ENCODE measurements at regions not wholly inside any gene's neighbourhood (a gene's known extent, or its start where the extent isn't known, plus 50 kb on each side); places are given as distances from the start of the nearest gene placed in this dataset.
A peak's percentile ranks its signal among the peaks of the same experiment; 100 is the strongest.

GRCh38 chr16:61243954-61244353 lies 792.3 kb downstream of the CDH8 start:
- Histone ChIP-seq H3K36me3 (no peaks in the 10 kb centered on the region), H3K4me3 (no peak overlapping the region), H3K4me1 (no peaks in the 10 kb centered on the region), H3K27ac (no peak overlapping the region), H3K27me3 (no peaks in the 10 kb centered on the region), H3K9me3 (peaks cover 0 to 24% (median 5%) of the 10 kb centered on the region in 4 donors)
- no peak for DNase-seq
- no peak for TF ChIP-seq CTCF (IDR thresholded peaks at IDR 0.05)
- no peak for TF ChIP-seq POLR2AphosphoS5 (IDR thresholded peaks at IDR 0.05)
- TF ChIP-seq POLR2A (IDR thresholded peaks at IDR 0.05), result no peak
- no peak for TF ChIP-seq EP300 (IDR thresholded peaks at IDR 0.05)
- intact Hi-C loops (cut with DNase I; ENCODE audit: low total_unique reads), result no loop called here
- 74 to 87% (median 83%) methylated on average over 4 to 5 of the region's 5 CpGs for WGBS, 5 donors

- no peak for DNase-seq
- TF ChIP-seq EP300 (IDR thresholded peaks at IDR 0.05) (no peak), POLR2A (IDR thresholded peaks at IDR 0.05) (no peak), POLR2AphosphoS5 (IDR thresholded peaks at IDR 0.05) (no peak), CTCF (IDR thresholded peaks at IDR 0.05) (no peak)
- Histone ChIP-seq H3K4me1 (no peaks in the 10 kb centered on the region), H3K27ac (no peak overlapping the region), H3K4me3 (no peak overlapping the region), H3K36me3 (no peaks in the 10 kb centered on the region), H3K9me3 (no peaks in the 10 kb centered on the region), H3K27me3 (no peaks in the 10 kb centered on the region)
- intact Hi-C loops (cut with DNase I; ENCODE audit: low total_unique reads), result no loop called here
- WGBS, 5 donors, result 62 to 67% (median 65%) methylated on average over 9 of the region's 9 CpGs
Observed at GRCh38 chr16:61237884-61238485, 798.3 kb downstream of the CDH8 start.

GRCh38 chr16:61233713-61234112 lies 802.5 kb downstream of the CDH8 start:
- Histone ChIP-seq H3K27ac (no peak overlapping the region), H3K4me3 (no peak overlapping the region), H3K36me3 (no peaks in the 10 kb centered on the region), H3K4me1 (no peaks in the 10 kb centered on the region), H3K9me3 (no peaks in the 10 kb centered on the region), H3K27me3 (no peaks in the 10 kb centered on the region)
- DNase-seq, result peak in 1 of 2 donors; percentile 53
- WGBS, 5 donors, result 40 to 55% (median 50%) methylated on average over 3 of the region's 3 CpGs
- TF ChIP-seq POLR2AphosphoS5 (IDR thresholded peaks at IDR 0.05) (no peak), EP300 (IDR thresholded peaks at IDR 0.05) (no peak), POLR2A (IDR thresholded peaks at IDR 0.05) (no peak), CTCF (IDR thresholded peaks at IDR 0.05) (no peak)
- intact Hi-C loops (cut with DNase I; ENCODE audit: low total_unique reads), result no loop called here

GRCh38 chr16:61228371-61228770 lies 807.9 kb downstream of the CDH8 start:
- DNase-seq, result no peak
- no peaks in the 10 kb centered on the region for H3K27me3 ChIP-seq
- no peaks in the 10 kb centered on the region for H3K36me3 ChIP-seq
- H3K9me3 ChIP-seq, result no peaks in the 10 kb centered on the region
- no peak for TF ChIP-seq POLR2A (IDR thresholded peaks at IDR 0.05)
- no peak for TF ChIP-seq CTCF (IDR thresholded peaks at IDR 0.05)
- no peak for TF ChIP-seq POLR2AphosphoS5 (IDR thresholded peaks at IDR 0.05)
- TF ChIP-seq EP300 (IDR thresholded peaks at IDR 0.05), result no peak
- WGBS, 5 donors, result 83 to 90% (median 88%) methylated on average over 1 of the region's 1 CpG
- intact Hi-C loops (cut with DNase I; ENCODE audit: low total_unique reads), result no loop called here
- no peaks in the 10 kb centered on the region for H3K4me1 ChIP-seq
- no peak overlapping the region for H3K27ac ChIP-seq
- H3K4me3 ChIP-seq, result no peak overlapping the region

All from stomach (tissue), 8 donors.